ENCODE measurements at regions not wholly inside any gene's neighbourhood (a gene's known extent, or its start where the extent isn't known, plus 50 kb on each side); places are given as distances from the start of the nearest gene placed in this dataset.

DNA sequence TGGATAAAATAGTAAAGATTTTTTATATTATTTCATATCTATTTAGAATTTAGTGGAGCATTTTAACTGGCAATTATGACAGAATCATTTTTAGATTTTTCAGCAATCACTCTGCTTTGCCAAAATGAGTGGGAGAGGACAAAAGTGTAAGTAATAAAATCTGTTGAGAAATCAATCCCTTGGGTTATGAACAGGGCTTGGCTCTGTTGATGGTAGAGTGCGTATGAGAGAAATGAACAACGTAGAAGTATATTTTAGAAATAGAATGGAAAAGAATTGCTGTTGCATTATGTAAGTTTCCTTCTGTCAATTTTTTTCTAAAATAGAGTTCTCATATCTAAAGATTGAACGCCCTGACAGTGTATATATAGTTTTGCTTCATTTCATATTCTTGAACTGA is 154.1 kb upstream of the PRDM9 start:
- DNase-seq, result no peak

DNA sequence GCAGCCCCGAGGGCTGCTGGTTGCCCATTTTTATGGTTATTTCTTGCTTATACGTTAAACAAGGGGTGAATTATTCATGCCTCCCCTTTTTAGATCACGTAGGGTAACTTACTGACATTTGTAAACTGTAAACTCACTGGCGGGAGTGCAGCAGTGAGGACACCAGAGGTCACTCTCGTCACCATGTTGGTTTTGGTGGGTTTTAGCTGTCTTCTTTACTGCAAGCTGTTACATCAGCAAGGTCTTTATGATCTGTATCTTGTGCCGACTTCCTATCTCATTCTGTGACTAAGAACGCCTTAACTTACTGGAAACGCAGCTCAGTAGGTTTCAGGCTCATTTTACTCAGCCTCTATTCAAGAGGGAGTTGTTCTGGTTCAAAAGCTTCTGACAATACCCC is 155.0 kb upstream of the PRDM9 start:
- peak; percentile 12 for DNase-seq

DNA sequence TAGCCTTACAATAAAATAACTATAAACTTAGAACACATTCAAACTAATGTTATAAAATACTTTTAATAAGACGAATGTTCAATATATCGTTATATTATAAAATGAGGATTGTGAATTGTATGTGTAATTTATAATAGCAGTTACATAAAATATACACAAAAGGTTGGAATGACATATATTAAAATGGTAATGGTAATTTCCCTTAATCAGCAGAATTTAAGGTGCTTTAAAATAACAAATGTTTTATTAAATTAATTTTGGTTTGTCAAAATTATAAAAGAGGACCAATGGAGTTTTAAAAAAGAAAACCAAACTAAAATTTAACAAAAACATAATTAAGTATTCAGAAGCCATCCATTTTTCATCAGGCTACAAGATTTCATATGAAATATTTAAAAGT is 164.3 kb upstream of the PRDM9 start:
- DNase-seq, result no peak

DNA sequence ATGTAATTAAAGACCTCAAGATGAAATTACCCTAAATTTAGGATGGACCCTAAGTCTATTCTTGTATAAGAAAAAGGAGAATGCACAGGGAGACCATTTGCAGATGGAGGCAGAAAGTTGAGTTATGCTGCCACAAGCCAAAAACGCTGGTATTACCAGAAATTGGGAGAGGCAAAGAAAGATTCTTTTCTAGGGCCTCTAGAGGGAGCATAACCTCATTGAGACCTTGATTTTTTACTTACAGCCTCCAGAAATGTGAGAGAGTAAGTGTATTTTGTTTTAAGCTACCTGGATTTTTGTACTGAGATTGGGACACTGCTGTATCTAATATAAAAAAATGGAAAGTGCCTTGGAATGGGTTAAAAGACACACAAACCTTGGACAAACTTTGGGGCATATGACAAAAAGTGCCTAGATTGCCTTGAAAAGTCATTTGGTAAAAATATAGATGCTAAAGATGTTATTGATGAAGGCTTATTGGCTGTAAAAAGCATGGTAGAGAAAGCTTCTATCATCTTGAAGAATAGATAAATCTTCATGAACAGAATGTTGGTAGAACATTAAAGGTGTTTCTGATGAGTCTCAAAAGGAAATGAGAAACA is 174.7 kb upstream of the PRDM9 start:
- no peak for DNase-seq

DNA sequence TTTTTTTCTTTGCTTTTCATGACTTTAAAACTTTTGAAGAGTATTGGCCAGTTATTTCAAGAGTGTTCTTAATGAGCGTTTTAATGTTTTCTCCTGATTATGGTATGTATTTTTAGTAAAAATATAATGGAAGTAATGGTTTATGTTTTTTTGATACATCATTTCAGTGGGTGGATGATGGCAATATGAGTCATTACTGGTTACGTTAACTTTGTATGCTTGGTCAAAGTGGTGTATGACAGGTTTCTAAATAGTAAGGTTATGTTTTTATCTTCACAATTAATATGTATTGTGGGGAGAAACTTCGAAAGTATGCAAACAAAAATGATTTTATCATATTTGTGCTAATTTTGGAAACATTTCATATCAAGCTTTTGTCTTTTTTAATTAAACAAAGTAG is 176.7 kb upstream of the PRDM9 start:
- DNase-seq, result no peak

DNA sequence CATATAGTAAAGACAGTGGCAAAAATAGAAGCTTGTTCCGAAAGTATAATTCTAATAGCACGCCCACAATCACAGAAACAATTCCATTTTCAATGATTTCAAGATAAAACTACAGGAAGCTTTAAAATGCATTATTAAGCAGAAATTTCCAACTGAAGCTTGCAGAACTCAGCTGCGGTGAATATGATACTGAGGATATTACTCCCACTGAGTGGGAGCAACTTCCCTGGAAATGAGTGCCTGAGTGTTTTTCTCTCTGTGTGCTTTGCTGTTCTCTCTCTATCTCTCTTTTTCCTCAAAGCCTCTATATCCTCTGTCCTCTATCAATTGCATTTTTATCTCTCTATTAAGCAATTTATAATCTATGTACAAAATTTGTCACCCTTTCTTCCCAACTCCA is 187.5 kb upstream of the PRDM9 start:
- DNase-seq, result no peak

DNA sequence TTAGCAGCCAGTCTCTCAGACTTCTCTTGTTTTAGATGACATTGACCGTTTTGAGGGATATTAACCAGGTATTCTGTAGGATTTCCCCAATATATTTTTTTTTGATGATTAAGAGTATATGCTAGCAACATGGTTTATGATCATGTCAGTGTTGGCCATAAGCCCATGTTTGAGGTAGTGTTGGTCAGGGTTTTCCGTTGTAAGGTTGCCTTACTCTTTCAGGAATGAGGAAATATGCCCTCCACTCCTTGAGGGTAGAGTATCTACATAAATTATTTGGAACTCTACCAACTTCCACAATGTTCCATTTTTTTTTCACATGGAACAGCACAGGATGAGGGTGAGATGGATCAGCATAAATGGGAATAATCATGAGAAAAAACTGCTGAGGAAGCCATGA is 188.4 kb upstream of the PRDM9 start:
- no peak for DNase-seq

DNA sequence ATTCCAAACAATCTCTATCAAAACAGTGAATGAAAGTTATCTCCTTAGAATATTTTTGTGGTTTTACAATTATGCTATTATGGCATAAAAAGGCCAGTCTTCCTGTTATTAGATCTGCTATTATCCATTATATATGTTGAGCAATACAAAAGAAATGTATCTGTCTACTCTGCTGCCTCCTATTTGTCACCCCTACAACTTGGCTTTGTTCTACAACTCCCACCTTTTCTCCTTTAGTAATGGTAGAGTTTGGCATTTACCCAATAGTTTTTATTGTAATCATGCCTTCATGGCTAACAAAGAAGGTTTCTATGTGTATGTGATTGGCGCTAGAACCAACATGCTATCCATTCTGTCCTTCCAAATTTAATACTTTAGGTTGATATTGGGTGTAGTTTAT is 189.2 kb upstream of the PRDM9 start:
- no peak for DNase-seq

DNA sequence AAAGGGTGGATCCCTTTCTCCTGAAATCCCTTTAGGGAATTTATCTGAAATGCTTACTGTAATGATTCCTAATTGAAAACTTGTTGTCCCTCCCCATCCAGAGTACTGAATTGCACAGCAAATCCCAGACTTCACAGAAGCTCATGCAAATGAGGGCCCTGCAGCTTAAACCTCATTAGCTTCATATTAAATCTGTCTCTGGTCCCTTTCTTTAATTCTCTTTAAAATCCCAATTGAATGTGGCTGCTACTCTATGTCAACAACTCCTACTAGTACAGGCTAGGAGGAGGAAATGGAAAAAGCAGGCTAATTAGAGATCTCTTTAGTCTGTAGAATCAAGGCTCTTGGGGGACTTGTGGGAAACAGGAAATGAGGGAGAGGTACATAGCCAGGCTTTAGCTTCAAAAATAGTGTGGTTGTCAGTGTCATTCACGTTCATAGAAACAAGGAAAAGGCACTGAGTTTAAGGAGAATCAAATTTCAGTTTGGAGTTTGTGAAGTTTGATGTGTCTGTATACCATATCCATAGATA is 191.3 kb upstream of the PRDM9 start:
- no peak for DNase-seq

DNA sequence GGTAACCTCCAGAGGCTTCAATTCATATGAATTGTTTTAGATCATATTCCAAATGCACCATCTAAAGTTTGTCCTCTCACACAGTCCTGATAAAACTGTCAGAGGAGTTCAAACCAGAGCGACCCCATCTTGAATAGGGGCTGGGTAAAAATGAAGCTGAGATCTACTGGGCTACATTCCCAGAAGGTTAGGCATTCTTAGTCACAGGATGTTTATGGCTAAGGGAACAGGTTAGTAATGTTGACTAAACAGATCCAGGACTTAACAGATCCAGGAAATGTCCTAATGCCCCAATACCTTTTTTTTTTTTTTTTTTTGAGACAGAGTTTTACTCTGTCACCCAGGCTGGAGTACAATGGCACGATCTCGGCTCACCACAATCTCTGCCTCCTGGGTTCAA is 192.6 kb upstream of the PRDM9 start:
- DNase-seq, result no peak

DNA sequence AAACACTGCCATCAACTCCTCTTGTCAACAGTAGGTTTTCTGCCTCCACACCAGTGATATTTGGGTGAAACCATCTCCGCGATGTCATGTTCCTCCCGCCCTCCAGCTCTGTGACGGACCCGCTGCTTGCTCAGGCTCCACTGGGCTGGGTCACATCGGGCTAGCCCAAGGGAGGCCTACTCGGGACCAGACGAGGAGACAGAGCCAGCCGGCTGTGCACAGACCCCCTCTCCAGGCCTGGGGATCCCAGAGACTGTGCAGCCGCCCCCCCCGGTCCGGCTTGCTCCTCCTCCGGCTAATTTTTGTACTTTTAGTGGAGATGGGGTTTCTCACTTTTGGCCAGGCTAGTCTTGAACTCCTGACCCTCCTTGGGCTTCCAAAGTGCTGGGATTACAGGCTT is 202.4 kb upstream of the PRDM9 start:
- DNase-seq, result no peak

DNA sequence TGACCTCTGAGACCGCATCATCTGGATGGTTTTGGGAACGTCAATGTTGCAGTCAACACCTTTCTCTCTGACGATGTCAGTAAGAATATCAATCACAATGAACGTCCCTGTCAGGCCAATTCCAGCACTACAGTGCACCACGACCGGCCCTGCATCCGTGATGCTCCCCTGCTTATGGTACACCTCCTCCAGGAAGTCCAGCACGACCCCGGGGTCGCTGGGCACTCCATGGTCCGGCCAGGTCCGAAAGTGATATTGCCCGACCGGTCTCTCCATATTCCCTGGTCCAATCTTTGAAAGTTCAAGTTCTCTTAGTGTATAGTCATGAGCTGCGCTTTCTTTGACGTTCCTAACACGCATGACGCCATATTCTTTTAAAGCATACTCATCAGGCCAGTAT is 203.6 kb upstream of the PRDM9 start:
- DNase-seq, result no peak

DNA sequence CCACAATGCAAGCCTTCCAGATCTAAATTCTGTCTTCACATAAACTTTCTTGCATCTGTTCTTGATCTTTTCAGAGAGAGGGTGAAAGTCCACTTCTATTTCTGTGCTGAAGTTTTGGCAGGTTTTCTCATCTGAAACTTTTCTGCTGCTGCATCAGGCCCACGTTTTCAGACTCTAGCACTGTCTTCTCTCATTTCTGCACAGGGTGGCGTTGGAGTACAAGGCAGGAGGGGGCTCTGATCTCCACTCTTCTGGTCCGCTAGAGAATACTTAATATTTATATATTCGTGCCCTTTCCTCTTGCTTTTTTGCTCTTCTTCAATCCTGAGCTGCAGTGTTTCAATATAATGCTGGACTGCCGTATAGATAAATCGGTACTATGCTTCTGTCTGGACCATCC is 204.0 kb upstream of the PRDM9 start:
- no peak for DNase-seq

DNA sequence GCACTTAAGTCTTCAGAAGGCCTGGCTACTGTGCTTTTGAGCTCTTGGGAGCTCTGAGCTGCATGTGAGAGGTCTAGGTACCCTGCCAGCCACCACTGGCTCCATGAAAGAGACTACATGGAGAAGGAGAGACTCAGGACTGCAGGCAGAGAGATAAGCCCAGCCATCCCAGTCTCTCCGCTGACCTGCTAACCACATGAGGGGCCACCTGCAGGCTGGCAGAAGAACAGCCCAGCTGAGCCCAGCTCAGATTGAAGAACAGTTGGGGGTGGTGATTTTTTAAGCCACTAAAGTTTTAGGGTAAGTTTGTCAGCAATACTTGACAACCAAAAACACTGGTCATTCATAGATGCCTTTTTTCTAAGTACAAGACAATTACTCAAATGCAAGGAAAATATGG is 205.0 kb upstream of the PRDM9 start:
- DNase-seq, result no peak

DNA sequence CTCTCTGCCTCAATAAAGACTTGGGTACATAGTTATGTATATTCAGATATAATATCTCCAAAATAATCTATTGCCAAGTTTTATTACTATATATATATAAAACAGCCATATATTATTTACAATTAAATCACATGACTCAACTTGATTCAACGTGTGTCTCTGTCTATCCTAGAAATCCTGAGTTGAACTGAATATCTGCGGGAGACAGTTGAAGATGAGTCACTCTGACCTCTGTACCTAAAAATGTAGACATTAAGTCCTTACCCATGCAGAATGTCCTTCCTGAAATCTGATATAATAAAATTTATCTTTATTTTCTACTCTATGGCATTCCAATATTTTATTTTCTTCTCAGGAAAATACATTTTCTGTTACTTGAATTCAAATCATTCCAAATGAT is 218.2 kb upstream of the PRDM9 start:
- no peak for DNase-seq

DNA sequence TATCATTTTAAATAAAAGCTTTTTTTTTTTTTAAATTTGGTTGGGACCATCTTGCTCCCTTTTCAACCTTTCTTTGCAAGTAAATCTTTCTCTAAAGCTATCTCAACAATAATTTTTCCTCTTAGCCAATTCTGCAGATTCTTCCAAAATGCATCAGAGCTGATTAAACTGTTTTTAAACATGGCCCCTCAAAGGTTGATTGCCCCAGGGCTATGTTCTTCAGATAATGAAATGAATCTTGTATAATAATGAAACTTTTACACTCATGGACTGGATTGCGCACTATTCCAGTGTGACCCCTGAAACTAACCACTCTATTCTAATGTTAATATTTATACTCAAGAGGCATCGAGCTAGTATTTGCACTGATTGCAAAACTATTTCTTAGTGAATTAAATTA is 222.8 kb upstream of the PRDM9 start:
- no peak for DNase-seq

DNA sequence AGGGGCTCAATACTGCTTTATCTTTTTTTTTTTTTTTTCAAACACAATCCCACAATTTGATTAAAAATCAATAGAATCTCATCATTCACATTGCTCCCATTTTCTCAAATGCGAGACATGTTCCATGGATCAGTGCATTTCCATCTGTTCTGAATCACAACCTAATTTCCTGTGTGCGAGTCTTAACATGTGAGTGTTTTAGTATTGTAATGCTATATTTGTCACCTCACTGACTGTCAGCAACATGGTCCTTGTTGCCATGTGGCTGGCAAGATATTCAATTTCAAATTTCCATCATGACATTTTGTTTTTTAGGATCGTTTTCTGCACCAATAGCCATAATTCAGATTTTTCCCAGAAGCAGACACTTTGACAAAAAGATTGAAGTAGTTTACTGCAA is 233.2 kb upstream of the PRDM9 start:
- no peak for DNase-seq

DNA sequence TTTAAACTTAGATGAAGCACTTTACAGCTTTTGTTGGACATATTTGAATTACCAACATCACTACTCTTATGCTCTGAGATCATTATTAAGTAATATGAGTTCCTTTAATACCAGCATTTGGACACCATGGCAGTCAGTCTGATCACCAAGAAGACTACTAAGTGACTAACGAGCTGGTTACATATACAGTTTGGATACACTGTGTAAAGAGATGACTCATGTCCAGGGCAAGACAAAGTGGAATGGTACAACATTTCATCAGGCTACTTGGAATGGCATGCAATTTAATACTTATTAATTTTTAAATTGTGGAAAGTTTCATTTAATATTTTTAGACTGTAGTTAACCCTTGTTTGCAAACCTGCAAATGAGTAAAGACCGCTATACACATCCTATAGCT is 237.4 kb upstream of the PRDM9 start:
- DNase-seq, result no peak

DNA sequence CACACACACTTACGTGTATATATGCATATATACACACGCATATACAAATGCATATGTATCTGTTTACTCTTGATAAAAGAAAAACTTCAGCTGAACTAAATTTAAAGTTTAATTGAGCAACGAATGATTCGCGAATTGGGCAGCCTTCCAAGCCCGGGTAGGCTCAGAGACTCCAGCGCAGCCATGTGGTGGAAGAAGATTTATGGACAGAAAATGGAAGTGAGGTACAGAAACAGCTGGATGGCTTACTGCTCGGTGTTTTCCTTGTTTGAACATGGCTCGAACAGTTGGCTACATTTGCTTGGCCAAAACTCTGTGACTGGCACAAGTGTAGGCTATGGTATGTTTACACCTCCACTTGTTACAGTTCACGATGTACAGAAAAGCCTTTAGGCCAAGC is 239.3 kb upstream of the PRDM9 start:
- DNase-seq, result no peak

DNA sequence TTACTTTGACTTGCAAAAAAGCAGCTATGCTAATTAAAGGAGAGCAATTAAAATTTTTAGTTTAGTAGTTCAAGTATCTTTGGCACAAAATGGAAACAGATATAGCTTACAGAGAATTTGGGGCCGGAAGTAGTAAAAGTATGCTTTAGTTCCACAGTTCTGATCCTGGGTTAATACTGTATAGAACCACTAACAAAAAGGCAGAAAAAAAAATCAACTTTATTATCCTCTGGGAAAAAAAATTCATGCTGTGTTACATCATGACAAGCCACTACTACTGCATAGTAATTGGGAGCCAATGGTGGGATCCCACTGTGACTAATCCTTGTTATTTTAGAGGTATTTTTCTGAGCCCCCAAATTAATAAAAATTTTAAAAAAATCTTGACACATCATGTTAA is 246.8 kb upstream of the PRDM9 start:
- no peak for DNase-seq

DNA sequence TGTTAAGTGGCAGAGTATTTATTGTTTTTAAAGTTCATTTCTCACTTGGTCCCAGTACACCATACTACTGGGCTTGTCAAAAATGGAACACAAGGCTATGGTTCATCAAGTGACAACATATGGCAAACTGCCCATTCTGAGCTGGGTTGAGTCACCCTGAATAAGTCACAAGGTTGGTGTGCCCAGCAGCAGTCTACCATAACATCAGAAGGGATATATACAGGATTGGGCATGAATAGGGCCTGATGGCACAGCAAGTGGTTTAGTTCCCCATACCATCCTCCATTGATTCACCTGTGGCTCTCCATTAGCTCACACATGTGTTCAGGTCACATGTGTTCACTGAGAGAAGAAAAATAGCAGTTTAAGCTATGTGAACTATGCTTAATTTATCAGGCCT is 249.8 kb upstream of the PRDM9 start:
- no peak for DNase-seq

DNA sequence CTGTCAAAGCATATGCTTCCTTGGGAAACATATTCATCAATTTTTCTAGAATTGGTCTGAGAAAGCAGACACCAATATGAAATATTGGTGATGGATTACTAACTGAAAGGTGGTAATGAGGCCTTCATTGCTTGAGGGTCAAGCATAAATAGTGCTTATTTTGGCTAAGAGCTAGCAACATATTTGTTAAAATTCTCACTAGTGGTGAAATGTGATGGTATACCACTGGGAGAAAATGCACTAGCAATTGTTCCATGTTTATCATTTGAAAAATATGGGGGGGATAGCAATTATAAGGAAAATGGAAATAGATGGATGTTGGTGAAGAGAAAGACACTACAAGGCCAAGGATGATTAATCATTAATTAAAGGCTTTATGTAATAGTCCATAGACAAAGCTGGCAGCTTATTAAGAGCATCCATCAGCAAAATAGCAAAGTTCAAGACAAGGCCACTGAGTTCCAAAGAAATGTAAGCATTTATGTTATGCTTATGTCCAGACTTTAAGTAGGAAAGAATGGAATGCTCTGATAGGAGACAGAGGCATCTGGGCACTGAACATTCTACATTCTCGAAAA is 253.7 kb upstream of the PRDM9 start:
- DNase-seq, result no peak

DNA sequence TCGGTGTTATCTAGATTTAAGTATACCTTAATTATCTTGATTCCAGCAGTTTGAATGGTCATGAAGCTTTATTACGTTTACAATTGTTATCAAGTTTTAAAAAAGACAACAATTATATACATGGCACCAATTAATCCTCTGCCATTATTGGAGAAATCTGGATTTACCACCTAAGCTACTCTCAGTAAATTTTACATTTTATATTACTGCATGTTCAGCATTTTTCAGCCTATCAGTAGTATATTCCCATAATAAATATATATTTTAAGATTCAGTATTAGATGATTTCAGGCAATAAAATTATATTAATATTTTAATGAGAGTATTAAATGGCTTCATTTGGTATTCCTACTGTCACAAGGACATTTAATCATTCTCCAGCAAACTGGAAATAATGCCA is 264.5 kb upstream of the PRDM9 start:
- DNase-seq, result no peak

DNA sequence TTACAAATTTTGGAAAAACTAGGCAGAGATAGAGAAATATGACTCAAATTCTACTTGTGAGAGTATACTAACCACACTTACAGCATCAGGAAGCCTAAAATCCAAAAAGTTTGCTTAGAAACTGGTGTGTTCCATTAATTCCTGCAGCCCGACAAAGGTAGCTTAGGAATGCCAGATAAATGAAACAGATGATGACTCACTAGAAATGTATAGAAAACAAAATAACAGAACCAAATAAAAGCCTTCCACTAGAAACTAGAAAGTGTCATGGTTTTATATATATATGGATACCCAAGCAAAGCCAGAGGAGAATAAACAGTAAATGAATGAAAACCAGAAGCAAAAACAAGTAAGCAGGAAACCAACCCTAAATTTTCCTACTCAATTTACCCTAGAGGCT is 272.2 kb upstream of the PRDM9 start:
- no peak for DNase-seq

DNA sequence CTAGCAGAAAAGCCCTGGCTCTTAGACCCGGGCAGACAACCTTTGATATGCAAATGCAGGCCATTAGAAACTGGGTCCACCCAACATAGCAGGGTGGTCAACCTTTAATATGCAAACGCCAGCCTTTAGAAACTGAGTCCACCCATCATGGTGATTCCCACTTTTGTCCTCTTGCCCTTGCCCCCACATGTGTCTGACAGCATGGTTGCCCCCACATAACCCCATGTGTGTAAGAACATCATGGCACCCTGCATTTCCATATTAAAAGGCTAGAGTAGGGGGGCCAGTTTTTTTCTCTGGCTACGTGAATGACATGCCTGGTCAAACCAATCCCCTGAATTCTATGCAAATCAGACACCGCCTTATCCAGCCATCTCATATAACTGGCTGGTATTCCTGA is 273.2 kb upstream of the PRDM9 start:
- no peak for DNase-seq

All from NCI-H526 treated with DMSO at 0.1 percent for 48 hours (cell line).